ENCODE measurements at regions not wholly inside any gene's neighbourhood (a gene's known extent, or its start where the extent isn't known, plus 50 kb on each side); places are given as distances from the start of the nearest gene placed in this dataset.

DNA sequence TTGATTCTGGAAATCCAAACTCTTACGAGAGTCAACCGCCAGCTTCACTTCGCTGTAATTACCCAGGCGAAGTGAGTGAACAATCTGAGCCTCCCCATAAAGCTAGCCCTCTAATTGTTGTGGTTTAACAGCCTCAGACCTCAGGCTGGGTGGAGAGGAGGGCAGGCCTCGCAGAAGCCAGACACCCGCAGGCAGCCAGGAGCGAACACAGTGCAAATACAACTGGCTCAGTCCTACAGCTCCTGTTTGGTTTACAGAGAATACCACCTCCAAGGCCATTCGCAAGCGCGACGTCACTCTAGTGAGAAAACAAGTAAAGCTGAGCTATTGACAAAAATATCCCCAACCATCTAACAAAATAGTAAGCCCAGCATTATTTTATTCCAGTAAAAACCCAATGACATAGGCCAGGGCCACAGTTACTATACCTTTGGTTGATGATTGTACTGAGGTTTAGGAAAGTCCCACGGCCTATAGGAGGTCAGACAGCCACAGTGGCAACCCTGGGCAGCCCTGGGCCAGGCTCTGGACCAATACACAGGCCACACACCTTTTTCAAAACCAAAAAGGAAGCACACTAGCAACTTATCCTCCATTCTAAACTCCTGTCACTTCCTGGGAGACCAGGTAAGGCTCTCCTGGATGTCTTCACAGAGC, 163.3 kb downstream of the ETS2 start:
- TF ChIP-seq, protein P1, sequence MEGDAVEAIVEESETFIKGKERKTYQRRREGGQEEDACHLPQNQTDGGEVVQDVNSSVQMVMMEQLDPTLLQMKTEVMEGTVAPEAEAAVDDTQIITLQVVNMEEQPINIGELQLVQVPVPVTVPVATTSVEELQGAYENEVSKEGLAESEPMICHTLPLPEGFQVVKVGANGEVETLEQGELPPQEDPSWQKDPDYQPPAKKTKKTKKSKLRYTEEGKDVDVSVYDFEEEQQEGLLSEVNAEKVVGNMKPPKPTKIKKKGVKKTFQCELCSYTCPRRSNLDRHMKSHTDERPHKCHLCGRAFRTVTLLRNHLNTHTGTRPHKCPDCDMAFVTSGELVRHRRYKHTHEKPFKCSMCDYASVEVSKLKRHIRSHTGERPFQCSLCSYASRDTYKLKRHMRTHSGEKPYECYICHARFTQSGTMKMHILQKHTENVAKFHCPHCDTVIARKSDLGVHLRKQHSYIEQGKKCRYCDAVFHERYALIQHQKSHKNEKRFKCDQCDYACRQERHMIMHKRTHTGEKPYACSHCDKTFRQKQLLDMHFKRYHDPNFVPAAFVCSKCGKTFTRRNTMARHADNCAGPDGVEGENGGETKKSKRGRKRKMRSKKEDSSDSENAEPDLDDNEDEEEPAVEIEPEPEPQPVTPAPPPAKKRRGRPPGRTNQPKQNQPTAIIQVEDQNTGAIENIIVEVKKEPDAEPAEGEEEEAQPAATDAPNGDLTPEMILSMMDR (conservative IDR thresholded peaks at IDR 0.05) = no peak; the same call in 2 of the 3 replicates
- no peaks in the 10 kb centered on the region for H3K9me3 Mint-ChIP-seq
- H3T11ph ChIP-seq (ENCODE audit: low read length) = no peak overlapping the region
- no peaks in the 10 kb centered on the region for H3K9me3 ChIP-seq (ENCODE audit: control insufficient read depth, low read depth, low read length)
- H3K27me3 Mint-ChIP-seq (ENCODE audit: low read depth) = 0 out of 2 replicates have a peak, but pooled peaks cover 2% of the 10 kb centered on the region
- H3K23me2 ChIP-seq (ENCODE audit: insufficient read length, low read depth, low read length, poor library complexity, severe bottlenecking) = no peaks in the 10 kb centered on the region
- H3K4me1 ChIP-seq (ENCODE audit: insufficient read depth, low read length) = no peaks in the 10 kb centered on the region; the same call in 1 of the 2 replicates
- H4K91ac ChIP-seq (ENCODE audit: insufficient read length, low read depth, low read length) = no peak overlapping the region
- 0 out of 2 replicates have a peak overlapping the region, but pooled peaks have one; percentile 71 for H2BK15ac ChIP-seq (ENCODE audit: low read depth, low read length)
- no peak overlapping the region for H3K27ac Mint-ChIP-seq
- no peaks in the 10 kb centered on the region for H3K79me1 ChIP-seq (ENCODE audit: insufficient read depth, low read depth, low read length, poor library complexity, severe bottlenecking)
- no peak overlapping the region for H4K8ac ChIP-seq (replicated peaks; ENCODE audit: insufficient read length, low read depth, low read length)
- H3K4me3 Mint-ChIP-seq = no peak overlapping the region
- no peaks in the 10 kb centered on the region for H3K79me2 ChIP-seq (ENCODE audit: insufficient read depth, low read length)
- H3K56ac ChIP-seq (ENCODE audit: insufficient read length, low read depth, low read length) = no peak overlapping the region
- no peaks in the 10 kb centered on the region for H4K20me1 ChIP-seq (ENCODE audit: control insufficient read depth, insufficient read depth, insufficient read length)
- no peak overlapping the region for H2BK120ac ChIP-seq (ENCODE audit: low read depth, low read length, poor library complexity, severe bottlenecking)
- no peaks in the 10 kb centered on the region for H3K27me3 ChIP-seq (ENCODE audit: insufficient read depth, low read length)
- H2BK20ac ChIP-seq (ENCODE audit: low read depth, low read length, poor library complexity, severe bottlenecking) = no peak overlapping the region
- WGBS (ENCODE audit: extremely low coverage, insufficient read length, low lambda C conversion rate) = no CpG with 5 or more reads among the region's 12 CpGs
- no peak overlapping the region; the same call in 1 of the 2 replicates for H3K14ac ChIP-seq (ENCODE audit: insufficient read depth, low read length)
- H3K4me2 ChIP-seq (ENCODE audit: insufficient read depth, insufficient read length, low read length) = no peak overlapping the region
- H3K4me1 Mint-ChIP-seq = peaks cover 24 to 28% of the 10 kb centered on the region in 2 experiments
- no peak overlapping the region for H3K18ac ChIP-seq (ENCODE audit: insufficient read length, low read depth, low read length)
- no peak for DNase-seq
- H3K4ac ChIP-seq (ENCODE audit: low read depth, low read length) = no peak overlapping the region
- no peak overlapping the region for H3K27ac ChIP-seq (ENCODE audit: insufficient read length, low read depth, low read length)
- H2AK5ac ChIP-seq (ENCODE audit: insufficient read length, low read length) = no peak overlapping the region
- no peak overlapping the region for H3K23ac ChIP-seq (ENCODE audit: insufficient read length, low read depth, low read length)
- no peak overlapping the region for H2BK5ac ChIP-seq (ENCODE audit: insufficient read length, low read length)
- H2AFZ ChIP-seq (ENCODE audit: low read length) = no peak overlapping the region
- H2BK12ac ChIP-seq (ENCODE audit: insufficient read length, low read depth, low read length) = no peak overlapping the region
- H3K36me3 Mint-ChIP-seq (ENCODE audit: insufficient read depth in 1 of 3, low read depth in 3 of 3) = no peaks in the 10 kb centered on the region; a peak in 1 of 7 replicates
- H4K5ac ChIP-seq (ENCODE audit: insufficient read length, low read depth, low read length) = no peak overlapping the region
- no peak overlapping the region for H3K9ac ChIP-seq (ENCODE audit: extremely low read depth, insufficient read length, low read length)
